ENCODE measurements at regions not wholly inside any gene's neighbourhood (a gene's known extent, or its start where the extent isn't known, plus 50 kb on each side); places are given as distances from the start of the nearest gene placed in this dataset.

DNA sequence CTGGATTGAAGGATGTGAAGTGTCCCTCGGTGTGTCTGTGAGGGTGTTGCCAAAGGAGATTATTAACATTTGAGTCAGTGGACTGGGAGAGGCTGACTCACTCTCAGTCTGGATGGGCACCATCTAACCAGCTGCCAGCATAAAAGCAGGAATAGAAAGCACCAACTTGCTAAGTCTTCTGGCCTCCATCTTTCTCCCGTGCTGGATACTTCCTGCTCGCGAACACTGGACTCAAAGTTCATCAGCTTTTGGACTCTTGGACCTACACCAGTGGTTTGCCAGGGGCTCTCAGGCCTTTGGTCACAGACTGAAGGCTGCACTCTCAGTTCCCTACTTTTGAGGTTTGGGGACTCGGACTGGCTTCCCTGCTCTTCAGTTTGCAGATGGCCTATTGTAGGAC lies 220.3 kb upstream of the LRFN2 start:
- Histone ChIP-seq H3K27me3 (replicated peaks; ENCODE audit: control insufficient read depth, insufficient read depth, low read length, poor library complexity, severe bottlenecking) (no peaks in the 10 kb centered on the region), H3K9me3 (ENCODE audit: control insufficient read depth, low read length) (no peaks in the 10 kb centered on the region), H3K4me1 (ENCODE audit: control insufficient read depth, insufficient read depth, low read length, poor library complexity, severe bottlenecking) (no peaks in the 10 kb centered on the region), H3K36me3 (ENCODE audit: control insufficient read depth, insufficient read depth, low read length) (no peaks in the 10 kb centered on the region), H3K4me3 (ENCODE audit: insufficient read depth, low read depth, low read length, poor library complexity, severe bottlenecking) (no peak overlapping the region), H3K27ac (ENCODE audit: insufficient read depth, low read length, poor library complexity, severe bottlenecking) (no peak overlapping the region)
- no peak for DNase-seq

DNA sequence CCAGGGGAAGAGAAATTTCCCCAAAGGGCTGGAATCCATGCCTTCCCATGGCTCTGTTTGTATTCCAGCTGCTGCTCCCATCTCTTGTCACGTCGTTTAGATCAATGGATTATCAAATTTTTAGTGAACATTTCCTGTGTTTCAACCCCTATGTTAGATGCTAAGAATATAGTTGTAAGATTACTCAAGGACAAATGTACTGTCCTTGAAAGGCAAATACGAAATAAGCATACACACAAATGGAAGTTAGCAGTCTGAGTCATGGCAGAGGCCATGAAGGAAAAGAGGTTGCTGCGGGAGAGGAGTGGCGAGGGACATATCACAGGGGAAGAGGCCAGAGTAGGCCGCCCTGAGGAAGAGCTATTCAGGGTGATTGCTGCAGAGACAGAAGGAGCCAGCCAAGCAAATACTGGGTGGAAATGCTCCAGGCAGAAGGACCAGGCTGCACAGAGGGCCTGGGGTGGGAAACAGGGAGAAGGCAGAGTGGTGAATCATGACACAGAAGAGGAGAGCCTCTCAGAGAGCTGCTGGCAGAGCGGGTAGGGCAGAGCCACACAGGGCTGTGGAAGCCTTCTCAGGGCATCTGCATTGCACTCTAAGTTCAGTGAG lies 219.2 kb upstream of the LRFN2 start:
- H3K27ac ChIP-seq (ENCODE audit: insufficient read depth, low read length, poor library complexity, severe bottlenecking): no peak overlapping the region
- H3K4me3 ChIP-seq (ENCODE audit: insufficient read depth, low read depth, low read length, poor library complexity, severe bottlenecking): no peak overlapping the region
- no peaks in the 10 kb centered on the region for H3K9me3 ChIP-seq (ENCODE audit: control insufficient read depth, low read length)
- H3K4me1 ChIP-seq (ENCODE audit: control insufficient read depth, insufficient read depth, low read length, poor library complexity, severe bottlenecking): no peaks in the 10 kb centered on the region
- no peak for DNase-seq
- no peaks in the 10 kb centered on the region for H3K36me3 ChIP-seq (ENCODE audit: control insufficient read depth, insufficient read depth, low read length)
- H3K27me3 ChIP-seq (replicated peaks; ENCODE audit: control insufficient read depth, insufficient read depth, low read length, poor library complexity, severe bottlenecking): no peaks in the 10 kb centered on the region

DNA sequence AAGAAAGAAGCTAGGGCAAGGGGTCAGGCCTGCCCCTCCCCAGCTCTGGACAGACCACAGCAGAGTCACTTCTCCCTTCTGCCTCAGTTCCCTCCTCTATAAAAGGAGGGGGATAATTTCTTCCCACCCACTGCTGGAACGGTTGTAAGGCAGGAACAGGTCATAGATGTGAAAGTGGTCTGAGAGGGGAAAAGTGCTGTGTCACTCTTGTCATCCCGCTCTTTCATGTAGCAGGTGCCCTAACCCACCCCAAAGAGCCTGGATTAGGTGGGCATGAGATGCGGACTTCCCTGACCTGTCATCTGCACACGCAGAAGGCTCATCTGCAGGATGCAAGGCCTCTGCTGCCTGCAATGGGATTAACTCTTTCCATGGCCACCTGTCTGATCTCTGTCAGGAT lies 218.2 kb upstream of the LRFN2 start:
- no peak for DNase-seq
- no peaks in the 10 kb centered on the region for H3K36me3 ChIP-seq (ENCODE audit: control insufficient read depth, insufficient read depth, low read length)

GRCh38 chr6:40804905-40805304 lies 217.7 kb upstream of the LRFN2 start:
- Histone ChIP-seq H3K27me3 (replicated peaks; ENCODE audit: control insufficient read depth, insufficient read depth, low read length, poor library complexity, severe bottlenecking) (no peaks in the 10 kb centered on the region), H3K36me3 (ENCODE audit: control insufficient read depth, insufficient read depth, low read length) (no peaks in the 10 kb centered on the region), H3K4me3 (ENCODE audit: insufficient read depth, low read depth, low read length, poor library complexity, severe bottlenecking) (no peak overlapping the region), H3K9me3 (ENCODE audit: control insufficient read depth, low read length) (no peaks in the 10 kb centered on the region), H3K27ac (ENCODE audit: insufficient read depth, low read length, poor library complexity, severe bottlenecking) (no peak overlapping the region), H3K4me1 (ENCODE audit: control insufficient read depth, insufficient read depth, low read length, poor library complexity, severe bottlenecking) (no peaks in the 10 kb centered on the region)
- DNase-seq: no peak

More for the DNA sequence above, 218.2 kb upstream of the LRFN2 start:
- Histone ChIP-seq H3K4me3 (ENCODE audit: insufficient read depth, low read depth, low read length, poor library complexity, severe bottlenecking) (no peak overlapping the region), H3K4me1 (ENCODE audit: control insufficient read depth, insufficient read depth, low read length, poor library complexity, severe bottlenecking) (no peaks in the 10 kb centered on the region), H3K9me3 (ENCODE audit: control insufficient read depth, low read length) (no peaks in the 10 kb centered on the region), H3K27ac (ENCODE audit: insufficient read depth, low read length, poor library complexity, severe bottlenecking) (no peak overlapping the region), H3K27me3 (replicated peaks; ENCODE audit: control insufficient read depth, insufficient read depth, low read length, poor library complexity, severe bottlenecking) (no peaks in the 10 kb centered on the region)

- no peaks in the 10 kb centered on the region for H3K4me1 ChIP-seq (ENCODE audit: control insufficient read depth, insufficient read depth, low read length, poor library complexity, severe bottlenecking)
These were observed 216.9 kb upstream of the LRFN2 start for GRCh38 chr6:40803897-40804702.

GRCh38 chr6:40802481-40802880 lies 215.3 kb upstream of the LRFN2 start:
- Histone ChIP-seq H3K4me3 (ENCODE audit: insufficient read depth, low read depth, low read length, poor library complexity, severe bottlenecking) (no peak overlapping the region), H3K27ac (ENCODE audit: insufficient read depth, low read length, poor library complexity, severe bottlenecking) (no peak overlapping the region), H3K4me1 (ENCODE audit: control insufficient read depth, insufficient read depth, low read length, poor library complexity, severe bottlenecking) (no peaks in the 10 kb centered on the region), H3K9me3 (ENCODE audit: control insufficient read depth, low read length) (no peaks in the 10 kb centered on the region), H3K36me3 (ENCODE audit: control insufficient read depth, insufficient read depth, low read length) (no peaks in the 10 kb centered on the region), H3K27me3 (replicated peaks; ENCODE audit: control insufficient read depth, insufficient read depth, low read length, poor library complexity, severe bottlenecking) (no peaks in the 10 kb centered on the region)
- DNase-seq: no peak

More at GRCh38 chr6:40803897-40804702, 216.9 kb upstream of the LRFN2 start:
- no peaks in the 10 kb centered on the region for H3K9me3 ChIP-seq (ENCODE audit: control insufficient read depth, low read length)
- no peak for DNase-seq
- no peak overlapping the region for H3K4me3 ChIP-seq (ENCODE audit: insufficient read depth, low read depth, low read length, poor library complexity, severe bottlenecking)
- no peak overlapping the region for H3K27ac ChIP-seq (ENCODE audit: insufficient read depth, low read length, poor library complexity, severe bottlenecking)
- H3K27me3 ChIP-seq (replicated peaks; ENCODE audit: control insufficient read depth, insufficient read depth, low read length, poor library complexity, severe bottlenecking): no peaks in the 10 kb centered on the region
- no peaks in the 10 kb centered on the region for H3K36me3 ChIP-seq (ENCODE audit: control insufficient read depth, insufficient read depth, low read length)

DNA sequence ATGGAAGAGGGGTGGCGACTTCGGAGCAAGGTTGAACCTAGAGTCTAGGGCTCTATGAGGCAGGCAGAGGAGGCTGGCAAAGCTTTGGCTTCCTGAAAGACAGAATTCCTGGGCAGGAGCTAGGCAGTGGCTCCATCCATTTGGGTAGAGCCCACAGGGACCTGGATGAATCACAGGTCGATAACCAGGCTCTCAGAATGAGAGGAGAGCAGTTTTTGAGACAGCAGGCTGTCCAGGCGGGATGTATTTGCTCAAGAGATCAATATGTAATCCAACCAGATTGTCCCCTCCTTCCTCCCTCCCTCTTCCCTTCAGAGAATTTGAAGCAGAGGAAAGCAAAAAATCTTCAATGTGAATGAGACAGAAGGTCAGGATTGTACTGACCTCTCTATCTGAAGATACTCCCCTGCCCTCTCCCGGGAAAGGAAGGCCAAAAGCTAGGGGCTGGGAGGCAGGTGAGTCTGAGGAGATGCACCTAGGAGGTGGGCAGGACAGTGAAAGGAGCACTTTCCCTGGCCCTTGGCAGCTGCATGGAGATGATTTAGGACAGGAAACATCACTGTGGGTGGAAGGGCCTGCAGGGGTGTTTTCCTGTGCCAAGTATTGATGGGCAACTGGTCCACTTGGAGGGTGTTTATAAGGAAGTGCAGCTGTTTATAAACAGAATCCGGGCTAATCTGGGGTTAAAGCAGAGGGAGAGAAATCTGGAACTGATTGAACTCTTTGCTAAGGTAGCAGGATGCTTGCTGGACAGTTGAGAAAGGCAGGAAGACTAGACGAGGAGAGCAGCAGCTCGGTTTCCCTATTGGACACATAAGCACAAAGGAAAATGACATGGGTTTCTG lies 212.4 kb upstream of the LRFN2 start:
- no peaks in the 10 kb centered on the region for H3K27me3 ChIP-seq (replicated peaks; ENCODE audit: control insufficient read depth, insufficient read depth, low read length, poor library complexity, severe bottlenecking)
- H3K4me3 ChIP-seq (ENCODE audit: insufficient read depth, low read depth, low read length, poor library complexity, severe bottlenecking): no peak overlapping the region
- H3K9me3 ChIP-seq (ENCODE audit: control insufficient read depth, low read length): no peaks in the 10 kb centered on the region
- DNase-seq: no peak
- no peak overlapping the region for H3K27ac ChIP-seq (ENCODE audit: insufficient read depth, low read length, poor library complexity, severe bottlenecking)
- no peaks in the 10 kb centered on the region for H3K4me1 ChIP-seq (ENCODE audit: control insufficient read depth, insufficient read depth, low read length, poor library complexity, severe bottlenecking)
- no peaks in the 10 kb centered on the region for H3K36me3 ChIP-seq (ENCODE audit: control insufficient read depth, insufficient read depth, low read length)

GRCh38 chr6:40798069-40798770 lies 211.1 kb upstream of the LRFN2 start:
- DNase-seq: no peak
- Histone ChIP-seq H3K36me3 (ENCODE audit: control insufficient read depth, insufficient read depth, low read length) (no peaks in the 10 kb centered on the region), H3K27me3 (replicated peaks; ENCODE audit: control insufficient read depth, insufficient read depth, low read length, poor library complexity, severe bottlenecking) (no peaks in the 10 kb centered on the region)

GRCh38 chr6:40796260-40797221 lies 209.4 kb upstream of the LRFN2 start:
- DNase-seq: no peak
- Histone ChIP-seq H3K27me3 (replicated peaks; ENCODE audit: control insufficient read depth, insufficient read depth, low read length, poor library complexity, severe bottlenecking) (no peaks in the 10 kb centered on the region), H3K36me3 (ENCODE audit: control insufficient read depth, insufficient read depth, low read length) (no peaks in the 10 kb centered on the region), H3K4me3 (ENCODE audit: insufficient read depth, low read depth, low read length, poor library complexity, severe bottlenecking) (no peak overlapping the region), H3K27ac (ENCODE audit: insufficient read depth, low read length, poor library complexity, severe bottlenecking) (no peak overlapping the region), H3K4me1 (ENCODE audit: control insufficient read depth, insufficient read depth, low read length, poor library complexity, severe bottlenecking) (no peaks in the 10 kb centered on the region), H3K9me3 (ENCODE audit: control insufficient read depth, low read length) (no peaks in the 10 kb centered on the region)

More at GRCh38 chr6:40798069-40798770, 211.1 kb upstream of the LRFN2 start:
- Histone ChIP-seq H3K27ac (ENCODE audit: insufficient read depth, low read length, poor library complexity, severe bottlenecking) (no peak overlapping the region), H3K4me1 (ENCODE audit: control insufficient read depth, insufficient read depth, low read length, poor library complexity, severe bottlenecking) (no peaks in the 10 kb centered on the region), H3K9me3 (ENCODE audit: control insufficient read depth, low read length) (no peaks in the 10 kb centered on the region), H3K4me3 (ENCODE audit: insufficient read depth, low read depth, low read length, poor library complexity, severe bottlenecking) (no peak overlapping the region)
